Lung (tissue), 11 donors: ENCODE measurements at regions not wholly inside any gene's neighbourhood (a gene's known extent, or its start where the extent isn't known, plus 50 kb on each side); places are given as distances from the start of the nearest gene placed in this dataset.

ENCODE experiments used
- ATAC-seq: fragments of 200-7000 bp; cut with Tn5 transposase; one replicate; pipeline ENCODE4 v1.9.1; 2020; ENCODE audit warnings: moderate number of reproducible peaks; ENCODE audit not compliant: insufficient read depth, low FRiP score
- DNase-seq, 3 donors: peaks; one replicate each; pipeline ENCODE4 v3.0.0-alpha.2; 2013 to 2017
- H3K27ac ChIP-seq, 2 donors: one replicate each; pipeline ENCODE4 v1.5.1; 2013; ENCODE audit warnings: mild to moderate bottlenecking in 2 of 2, moderate library complexity in 2 of 2, control low read depth in 1 of 2, inconsistent platforms in 1 of 2, low read depth in 1 of 2, low read length in 1 of 2
- H3K27me3 ChIP-seq, 3 donors: one replicate each; pipeline ENCODE4 v1.5.1; 2013; ENCODE audit warnings: low read length in 2 of 3; ENCODE audit not compliant: control insufficient read depth in 3 of 3, insufficient read depth in 3 of 3
- H3K36me3 ChIP-seq, 4 donors: one replicate each; pipeline ENCODE4 v1.5.1; 2013; ENCODE audit warnings: low read length in 4 of 4, mild to moderate bottlenecking in 1 of 4, moderate library complexity in 1 of 4; ENCODE audit not compliant: control insufficient read depth in 4 of 4, insufficient read depth in 4 of 4
- H3K4me1 ChIP-seq, 5 donors: one replicate each; pipeline ENCODE4 v1.5.1; 2013; ENCODE audit warnings: low read length in 5 of 5, mild to moderate bottlenecking in 2 of 5, moderate library complexity in 1 of 5; ENCODE audit not compliant: control insufficient read depth in 5 of 5, insufficient read depth in 5 of 5
- H3K4me3 ChIP-seq: one replicate; pipeline ENCODE4 v1.5.1; 2013; ENCODE audit warnings: mild to moderate bottlenecking, control low read depth, moderate library complexity
- H3K9ac ChIP-seq, 2 donors: one replicate each; pipeline ENCODE4 v1.5.1; 2013; ENCODE audit warnings: low read length in 2 of 2, control low read depth in 1 of 2; ENCODE audit not compliant: insufficient read depth in 1 of 2
- H3K9me3 ChIP-seq, 4 donors: one replicate each; pipeline ENCODE4 v1.5.1; 2013; ENCODE audit warnings: low read length in 3 of 4, mild to moderate bottlenecking in 1 of 4, moderate library complexity in 1 of 4; ENCODE audit not compliant: control insufficient read depth in 4 of 4, insufficient read depth in 3 of 4
- CTCF ChIP-seq: IDR thresholded peaks from 2 replicates; pipeline ENCODE4 v1.5.1; 2012; ENCODE audit warnings: mild to moderate bottlenecking; ENCODE audit errors: control extremely low read depth, extremely low read depth
- WGBS, 2 donors: extraction: QIAGEN DNeasy Blood & Tissue Kit; methylation state at CpG; one replicate each; pipeline ENCODE4 v1.1.7; 2013; 5-methylcytosine and 5-hydroxymethylcytosine counted together
- donor health status: control.
- donor health status: control.
- donor health status: Bipolar disorder and iron deficiency.
- donor health status: healthy.
- donor health status: DM: yes; HTN: yes; CAD: no.

- TF ChIP-seq CTCF = no peak
- Histone ChIP-seq H3K9ac (no peak overlapping the region), H3K9me3 (no peaks in the 10 kb centered on the region), H3K27ac (no peak overlapping the region), H3K4me3 (no peak overlapping the region), H3K4me1 (no peaks in the 10 kb centered on the region), H3K27me3 (no peaks in the 10 kb centered on the region), H3K36me3 (no peaks in the 10 kb centered on the region)
- DNase-seq = no peak
- no peak for ATAC-seq
- 91 to 95% methylated on average over 2 of the region's 2 CpGs for WGBS, 2 donors
Observed at GRCh38 chr10:57638411-57638810, 629.3 kb downstream of the IPMK start.

- H3K36me3 ChIP-seq = no peaks in the 10 kb centered on the region
- 42 to 45% methylated on average over 3 of the region's 3 CpGs for WGBS, 2 donors
- H3K4me1 ChIP-seq = no peaks in the 10 kb centered on the region
- ATAC-seq (no peak), DNase-seq (no peak)
- H3K27ac ChIP-seq = no peak overlapping the region
- H3K9ac ChIP-seq = no peak overlapping the region
- H3K27me3 ChIP-seq = no peaks in the 10 kb centered on the region
- no peak for TF ChIP-seq CTCF
- no peak overlapping the region for H3K4me3 ChIP-seq
- no peaks in the 10 kb centered on the region for H3K9me3 ChIP-seq
Observed at GRCh38 chr10:57628592-57629284, 639.0 kb downstream of the IPMK start.

GRCh38 chr10:57627642-57628178, 640.0 kb downstream of the IPMK start:
- H3K9ac ChIP-seq = no peak overlapping the region
- WGBS, 2 donors = 56 to 57% methylated on average over 2 of the region's 2 CpGs
- no peaks in the 10 kb centered on the region for H3K4me1 ChIP-seq
- no peak for ATAC-seq
- DNase-seq = no peak
- no peaks in the 10 kb centered on the region for H3K36me3 ChIP-seq
- H3K4me3 ChIP-seq = no peak overlapping the region
- no peak overlapping the region for H3K27ac ChIP-seq
- no peaks in the 10 kb centered on the region for H3K27me3 ChIP-seq
- TF ChIP-seq CTCF = no peak
- no peaks in the 10 kb centered on the region for H3K9me3 ChIP-seq
